T1000 (cell line): ENCODE measurements at regions not wholly inside any gene's neighbourhood (a gene's known extent, or its start where the extent isn't known, plus 50 kb on each side); places are given as distances from the start of the nearest gene placed in this dataset.
"Not testable (repeated sequence)": the region's sequence is repeated elsewhere in the genome, so short reads cannot be mapped to it uniquely, and the experiment has no call there.

Experiments used
- DNase-seq: peaks from one replicate; lab custom pipeline; 2025; ENCODE audit warnings: mixed read lengths; lab: John Stamatoyannopoulos, UW

DNA sequence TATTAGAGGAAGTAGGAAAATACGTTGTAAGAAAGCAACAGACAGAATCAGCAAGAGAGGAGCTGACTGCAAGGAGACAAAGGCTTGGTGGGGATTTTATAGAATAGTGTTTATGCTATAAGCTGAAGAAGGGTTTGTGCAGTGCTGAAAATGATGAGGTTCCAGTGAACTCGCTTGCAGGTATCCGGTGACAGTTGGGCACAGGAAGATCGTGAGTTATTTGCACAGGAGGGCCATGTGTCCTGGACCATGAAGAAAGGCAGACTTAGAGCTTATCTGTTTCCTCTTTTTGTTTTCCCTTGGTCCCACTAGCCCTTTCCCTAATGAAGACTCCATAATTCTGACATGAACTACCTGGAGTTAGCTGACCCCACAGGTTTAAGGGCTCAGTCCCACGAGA is 61.4 kb downstream of the NXNL2 start:
- DNase-seq, result no peak

- DNase-seq, result no peak
Measured at GRCh38 chr9:88604836-88605511, 70.0 kb downstream of the NXNL2 start.

GRCh38 chr9:88605512-88606362 is 70.8 kb downstream of the NXNL2 start:
- DNase-seq, result no peak

DNA sequence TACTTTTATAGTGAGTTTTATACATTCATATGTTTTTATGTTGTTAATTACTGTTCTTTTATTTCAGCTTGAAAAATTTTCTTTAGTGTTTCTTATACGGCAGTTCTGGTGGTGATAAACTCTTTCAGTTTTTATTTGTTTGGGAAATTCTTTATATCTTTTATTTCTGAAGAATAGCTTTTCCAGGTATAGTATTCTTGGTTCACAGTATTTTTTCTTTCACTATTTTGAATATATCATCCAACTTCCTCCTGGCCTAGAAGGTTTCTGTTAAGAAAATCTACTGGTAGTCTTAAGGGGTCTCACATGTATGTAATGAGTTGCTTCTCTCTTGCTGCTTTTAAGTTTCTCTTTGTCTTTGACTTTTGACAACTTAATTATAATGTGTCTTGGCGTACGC is 79.4 kb downstream of the NXNL2 start:
- no peak for DNase-seq

- no peak for DNase-seq
Measured at GRCh38 chr9:88623698-88624097, 88.7 kb downstream of the NXNL2 start.

DNA sequence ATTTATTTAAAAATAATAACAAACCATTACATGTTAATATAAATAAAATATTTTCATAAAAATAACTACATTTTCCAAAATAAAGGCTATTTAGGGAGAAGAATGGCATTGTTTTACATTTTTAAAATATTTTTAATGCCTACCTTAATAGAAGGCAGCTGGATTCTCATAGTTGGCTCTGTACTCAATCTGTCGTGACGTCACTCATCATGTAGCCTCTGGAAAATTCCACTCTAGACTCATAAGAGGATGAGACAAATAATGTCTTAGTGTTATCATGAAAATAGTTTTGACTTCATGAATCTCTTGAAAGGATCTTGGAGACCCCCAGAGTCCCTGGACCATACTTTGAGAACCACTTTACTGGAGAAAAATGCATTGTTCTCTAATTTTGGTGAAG is 93.1 kb downstream of the NXNL2 start:
- DNase-seq, result no peak

DNA sequence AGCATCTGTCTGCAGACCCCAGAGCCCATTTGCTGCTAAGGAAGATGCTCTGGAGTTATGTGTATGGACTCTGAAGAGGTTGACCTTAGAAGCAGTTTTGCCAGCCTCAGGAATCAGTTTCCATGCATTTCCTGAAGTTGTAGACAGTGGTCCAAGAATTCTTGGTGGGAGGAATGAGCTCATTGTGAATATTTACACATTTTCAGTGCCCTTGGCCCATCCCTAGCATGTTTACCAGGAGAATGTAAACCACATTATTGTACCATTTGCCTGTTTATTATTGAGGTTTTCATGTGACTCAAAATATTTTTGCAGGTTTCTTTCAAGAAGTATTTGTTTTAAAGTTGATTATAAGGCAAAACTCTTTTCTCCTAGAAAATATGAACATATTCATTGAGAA is 93.8 kb downstream of the NXNL2 start:
- no peak for DNase-seq

GRCh38 chr9:88630574-88630973 is 95.6 kb downstream of the NXNL2 start:
- not testable (repeated sequence) for DNase-seq

- DNase-seq, result no peak
Measured at GRCh38 chr9:88635151-88635550, 100.2 kb downstream of the NXNL2 start.

DNA sequence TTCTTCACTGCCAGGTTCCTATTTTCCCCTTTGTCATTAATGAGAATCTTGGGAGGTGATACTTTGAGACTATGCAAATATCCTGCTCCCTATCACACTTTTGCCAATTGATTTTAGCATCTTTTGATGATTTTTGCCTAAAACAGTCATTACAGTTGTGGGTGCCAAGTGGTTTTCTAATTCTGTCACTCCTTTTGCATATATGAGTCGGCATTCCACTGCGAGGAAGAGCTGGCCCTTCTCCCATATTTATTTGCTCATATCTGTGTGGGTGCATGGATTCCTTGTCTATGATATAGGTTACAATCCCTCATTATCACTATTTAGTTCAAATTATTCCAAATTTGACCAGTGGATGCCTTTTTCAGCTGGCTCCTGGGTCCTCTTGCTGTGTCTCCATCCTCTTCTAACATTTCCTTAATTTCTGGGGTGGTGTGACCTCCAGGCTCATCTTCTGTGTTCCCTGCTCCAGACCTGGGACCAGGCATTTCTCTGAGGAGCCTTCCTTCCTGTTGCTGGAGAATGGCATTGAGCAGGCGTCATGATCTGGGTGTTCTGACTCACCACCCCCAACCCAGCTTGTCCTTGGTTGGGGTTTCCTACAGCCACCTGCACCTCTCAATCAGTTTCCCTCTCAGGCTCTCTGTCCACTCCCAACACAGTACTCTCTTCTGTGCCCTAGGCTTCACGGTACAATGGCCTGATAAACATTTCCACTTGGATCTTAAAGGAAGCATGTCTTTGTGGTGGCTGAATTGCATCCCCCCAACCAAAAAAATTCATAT is 106.7 kb downstream of the NXNL2 start:
- no peak for DNase-seq

DNA sequence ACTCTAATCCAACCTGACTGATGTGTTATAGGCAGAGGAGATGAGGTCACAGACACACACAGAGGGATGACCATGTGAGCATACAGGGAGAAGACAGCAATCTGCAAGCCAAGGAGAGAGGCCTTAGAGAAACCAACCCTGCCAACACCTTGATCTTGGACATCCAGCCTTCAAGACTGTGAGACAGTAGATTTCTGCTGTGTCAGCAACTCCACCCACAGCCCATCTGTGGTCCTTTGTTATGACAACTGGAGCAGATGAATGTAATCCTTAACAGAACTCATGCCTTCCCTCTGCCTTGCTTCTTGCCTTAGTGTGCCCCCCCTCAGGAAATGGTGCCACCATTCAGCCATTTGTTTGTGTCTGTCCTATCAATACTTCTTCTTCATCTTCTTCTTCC is 107.4 kb downstream of the NXNL2 start:
- no peak for DNase-seq

GRCh38 chr9:88643931-88644330 is 109.0 kb downstream of the NXNL2 start:
- DNase-seq, result no peak

GRCh38 chr9:88645172-88645878 is 110.3 kb downstream of the NXNL2 start:
- DNase-seq, result no peak

DNA sequence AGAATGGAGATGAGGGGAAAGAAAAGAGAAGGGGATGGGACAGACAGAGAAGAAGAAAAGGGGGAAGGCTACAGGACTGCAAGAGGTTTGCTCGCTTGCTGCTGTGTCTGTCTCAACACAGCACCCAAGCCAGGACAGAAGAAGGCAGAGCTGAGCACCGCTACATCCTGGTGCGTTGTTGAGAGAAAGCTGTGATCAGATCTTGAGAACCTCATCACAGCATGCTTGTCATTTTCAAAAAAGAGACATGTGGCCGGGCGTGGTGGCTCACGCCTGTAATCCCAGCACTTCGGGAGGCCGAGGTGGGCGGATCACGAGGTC is 110.9 kb downstream of the NXNL2 start:
- DNase-seq, result no peak

DNA sequence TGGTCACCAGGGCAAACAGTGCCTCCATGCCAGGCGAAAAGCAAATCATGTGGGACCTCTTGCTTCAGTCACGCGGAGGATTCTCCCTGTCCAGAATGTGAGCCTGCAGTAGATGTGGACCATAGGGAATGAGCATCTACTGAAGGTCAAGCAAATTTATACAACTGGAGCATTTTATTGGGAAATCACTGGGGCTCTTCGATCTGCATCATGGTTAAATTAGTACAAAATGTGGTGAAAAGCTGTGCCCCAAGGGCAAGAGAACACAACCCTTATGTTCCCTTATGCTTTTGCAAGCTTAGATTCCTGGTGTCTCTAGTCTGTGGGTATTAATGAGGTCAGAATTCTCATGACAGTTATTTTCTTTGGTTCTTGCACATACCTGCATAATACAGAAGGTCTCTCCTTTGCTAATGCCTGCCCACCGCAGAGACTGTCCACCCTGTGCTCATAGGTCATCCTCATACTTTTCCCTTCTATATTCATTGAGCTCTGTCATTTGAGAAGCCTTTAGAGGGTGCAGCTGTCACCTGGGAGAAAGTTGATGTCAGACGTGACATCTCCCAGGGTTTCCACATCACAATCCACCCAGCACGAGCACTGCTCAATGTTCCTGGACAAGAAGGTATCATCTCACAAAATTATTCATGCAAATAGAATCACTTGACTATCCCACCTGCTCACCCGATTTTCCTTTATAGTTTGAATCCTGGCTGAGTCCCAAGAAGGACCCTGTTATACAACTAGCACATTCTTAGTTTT is 111.7 kb downstream of the NXNL2 start:
- no peak for DNase-seq

DNA sequence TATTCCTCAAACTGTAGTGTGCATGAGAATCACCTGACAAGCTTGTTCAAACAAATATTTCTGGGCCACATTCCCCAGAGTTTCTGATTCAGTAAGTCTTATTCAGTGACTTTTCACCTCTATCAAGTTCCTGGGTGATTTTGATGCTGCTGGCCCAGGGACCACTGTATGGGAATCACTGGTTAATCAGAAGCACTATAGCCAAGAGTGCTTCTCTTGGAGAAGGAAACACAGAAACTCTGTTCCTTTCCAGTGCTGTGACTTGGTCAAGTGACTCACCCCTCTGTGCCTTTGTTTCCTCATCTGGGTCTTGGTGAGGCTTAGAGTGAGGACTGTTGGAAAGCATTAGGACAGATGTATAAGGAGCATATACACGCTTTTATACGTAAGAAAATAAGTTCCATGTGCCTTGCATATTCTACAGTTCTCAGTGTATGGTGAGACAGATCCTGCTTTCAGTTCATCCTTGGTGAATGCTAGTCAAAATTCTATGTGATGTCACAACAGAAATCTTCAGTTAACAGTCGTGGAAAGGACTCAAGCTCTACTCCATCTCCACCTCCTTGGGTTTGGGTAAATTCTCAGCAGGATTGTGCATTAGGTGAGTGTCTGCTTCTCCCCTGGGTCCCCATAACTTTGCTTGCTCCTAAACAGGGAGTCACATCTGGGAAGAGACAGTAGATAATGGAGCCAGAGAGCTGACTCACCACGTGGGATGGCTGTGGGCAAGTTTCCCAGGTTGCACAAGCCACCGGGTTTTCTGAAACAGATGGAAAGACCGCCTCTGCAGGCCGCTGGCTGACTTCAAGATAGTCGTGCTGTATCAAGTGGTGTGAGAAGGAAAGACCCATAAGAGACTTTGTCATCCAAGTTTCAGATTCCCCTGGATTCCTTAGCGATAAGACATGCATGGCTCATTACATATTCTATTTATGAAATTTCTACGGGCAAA is 117.0 kb downstream of the NXNL2 start:
- DNase-seq, result peak; percentile 88

GRCh38 chr9:88652876-88653275 is 117.9 kb downstream of the NXNL2 start:
- DNase-seq, result no peak

DNA sequence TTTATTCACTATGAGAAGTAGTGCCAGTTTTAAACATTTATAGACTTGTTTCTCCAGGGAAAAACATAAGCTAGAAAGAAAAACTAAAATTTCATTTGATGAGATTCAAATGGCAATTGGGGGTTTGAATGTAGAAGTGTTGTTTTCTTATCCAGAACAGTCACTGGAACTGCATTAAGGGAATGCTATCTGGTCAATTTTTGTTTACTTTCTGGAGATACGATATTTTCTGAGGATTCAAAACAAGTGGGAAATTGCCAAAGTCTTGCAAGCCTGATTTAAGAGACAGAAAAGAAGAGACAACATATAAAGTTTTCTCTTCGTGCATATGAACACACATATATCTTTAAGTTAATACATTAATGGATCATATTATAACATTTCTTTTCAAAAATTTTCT is 118.4 kb downstream of the NXNL2 start:
- DNase-seq, result no peak

- no peak for DNase-seq
Measured at GRCh38 chr9:88653911-88654310, 118.9 kb downstream of the NXNL2 start.

DNA sequence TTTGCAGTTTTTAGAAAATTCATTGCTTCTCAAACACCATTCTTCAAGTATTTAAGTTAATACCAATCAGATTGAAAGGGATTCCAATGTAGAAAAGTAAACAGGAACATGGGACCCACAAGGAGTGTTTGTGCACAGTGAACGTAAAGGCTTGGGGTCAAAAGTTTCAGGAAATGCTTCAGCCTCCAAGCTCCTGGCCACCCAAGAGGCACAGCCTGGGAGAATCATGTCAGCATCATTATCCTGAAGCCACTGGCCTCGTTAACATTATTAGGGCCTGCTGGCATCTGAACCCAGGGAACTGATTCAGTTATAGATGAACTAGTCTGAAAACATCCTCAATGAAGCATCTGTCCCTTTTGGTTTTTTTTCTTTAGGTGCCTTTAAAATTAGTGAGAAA is 122.9 kb downstream of the NXNL2 start:
- no peak for DNase-seq
